ENCODE measurements at regions not wholly inside any gene's neighbourhood (a gene's known extent, or its start where the extent isn't known, plus 50 kb on each side); places are given as distances from the start of the nearest gene placed in this dataset.
"Not testable (repeated sequence)": the region's sequence is repeated elsewhere in the genome, so short reads cannot be mapped to it uniquely, and the experiment has no call there.

GRCh38 chr6:78533876-78534275, 333.5 kb upstream of the IRAK1BP1 start:
- TF ChIP-seq POLR2A (IDR thresholded peaks at IDR 0.05) = no peak
- TF ChIP-seq CTCF (IDR thresholded peaks at IDR 0.05) = no peak
- TF ChIP-seq EP300 (IDR thresholded peaks at IDR 0.05) = no peak
- Histone ChIP-seq H3K27ac (no peak overlapping the region), H3K27me3 (no peaks in the 10 kb centered on the region), H3K4me1 (peaks cover 0 to 4% (median 0%) of the 10 kb centered on the region in 4 donors), H3K36me3 (no peaks in the 10 kb centered on the region), H3K9me3 (no peaks in the 10 kb centered on the region), H3K4me3 (no peak overlapping the region)
- no peak for DNase-seq (ENCODE audit: low spot score in 2 of 2)

GRCh38 chr6:78538002-78538401, 329.3 kb upstream of the IRAK1BP1 start:
- 78 to 79% methylated on average over 2 of the region's 2 CpGs for WGBS, 2 donors
- TF ChIP-seq POLR2A (IDR thresholded peaks at IDR 0.05) (no peak), EP300 (IDR thresholded peaks at IDR 0.05) (no peak)
- no peaks in the 10 kb centered on the region for H3K36me3 ChIP-seq

GRCh38 chr6:78547636-78548035, 319.7 kb upstream of the IRAK1BP1 start:
- not testable (repeated sequence) for H3K4me3 ChIP-seq; DNase-seq (ENCODE audit: low spot score in 2 of 2); H3K27ac ChIP-seq; H3K27me3 ChIP-seq; H3K36me3 ChIP-seq; H3K4me1 ChIP-seq; H3K9me3 ChIP-seq
- WGBS, 2 donors = 65 to 71% methylated on average over 3 of the region's 3 CpGs

More at GRCh38 chr6:78538002-78538401, 329.3 kb upstream of the IRAK1BP1 start:
- peaks cover 0 to 4% (median 0%) of the 10 kb centered on the region in 4 donors for H3K4me1 ChIP-seq
- DNase-seq (ENCODE audit: low spot score in 2 of 2) = no peak
- no peaks in the 10 kb centered on the region for H3K9me3 ChIP-seq
- H3K27me3 ChIP-seq = no peaks in the 10 kb centered on the region
- no peak overlapping the region for H3K27ac ChIP-seq
- H3K4me3 ChIP-seq = no peak overlapping the region

GRCh38 chr6:78551361-78551760, 316.0 kb upstream of the IRAK1BP1 start:
- Histone ChIP-seq H3K9me3 (peaks cover 0 to 22% (median 2%) of the 10 kb centered on the region in 4 donors), H3K4me3 (no peak overlapping the region), H3K27me3 (no peaks in the 10 kb centered on the region), H3K4me1 (no peaks in the 10 kb centered on the region), H3K36me3 (no peaks in the 10 kb centered on the region), H3K27ac (no peak overlapping the region)
- TF ChIP-seq POLR2A (IDR thresholded peaks at IDR 0.05) (no peak), EP300 (IDR thresholded peaks at IDR 0.05) (no peak), CTCF (IDR thresholded peaks at IDR 0.05) (no peak)
- no peak for DNase-seq (ENCODE audit: low spot score in 2 of 2)
- WGBS, 2 donors = 82 to 86% methylated on average over 2 of the region's 2 CpGs

GRCh38 chr6:78552435-78552834, 314.9 kb upstream of the IRAK1BP1 start:
- no peak for TF ChIP-seq CTCF (IDR thresholded peaks at IDR 0.05)
- TF ChIP-seq POLR2A (IDR thresholded peaks at IDR 0.05) = no peak
- no peak for TF ChIP-seq EP300 (IDR thresholded peaks at IDR 0.05)
- no peak for DNase-seq (ENCODE audit: low spot score in 2 of 2)

GRCh38 chr6:78554341-78554740, 313.0 kb upstream of the IRAK1BP1 start:
- TF ChIP-seq POLR2A (IDR thresholded peaks at IDR 0.05) = no peak
- TF ChIP-seq EP300 (IDR thresholded peaks at IDR 0.05) = no peak
- TF ChIP-seq CTCF (IDR thresholded peaks at IDR 0.05) = no peak
- no peak overlapping the region for H3K27ac ChIP-seq
- H3K4me1 ChIP-seq = no peaks in the 10 kb centered on the region
- DNase-seq (ENCODE audit: low spot score in 2 of 2) = no peak
- peaks cover 0 to 23% (median 2%) of the 10 kb centered on the region in 4 donors for H3K9me3 ChIP-seq
- H3K4me3 ChIP-seq = no peak overlapping the region
- WGBS, 2 donors = 70 to 75% methylated on average over 2 of the region's 2 CpGs
- no peaks in the 10 kb centered on the region for H3K27me3 ChIP-seq
- no peaks in the 10 kb centered on the region for H3K36me3 ChIP-seq

More at GRCh38 chr6:78552435-78552834, 314.9 kb upstream of the IRAK1BP1 start:
- 69 to 90% methylated on average over 3 of the region's 3 CpGs for WGBS, 2 donors
- Histone ChIP-seq H3K4me3 (no peak overlapping the region), H3K27me3 (no peaks in the 10 kb centered on the region), H3K9me3 (peaks cover 0 to 23% (median 2%) of the 10 kb centered on the region in 4 donors), H3K4me1 (no peaks in the 10 kb centered on the region), H3K36me3 (no peaks in the 10 kb centered on the region), H3K27ac (no peak overlapping the region)
